Limb (tissue), 2 donors: ENCODE measurements at regions not wholly inside any gene's neighbourhood (a gene's known extent, or its start where the extent isn't known, plus 50 kb on each side); places are given as distances from the start of the nearest gene placed in this dataset.
"Not testable (repeated sequence)": the region's sequence is repeated elsewhere in the genome, so short reads cannot be mapped to it uniquely, and the experiment has no call there.

Source experiments
- DNase-seq, 2 donors: peaks; one replicate each; pipeline ENCODE4 v3.0.0-alpha.2; 2016; ENCODE audit errors: extremely low spot score in 2 of 2

- no peak for DNase-seq
Observed at GRCh38 chr3:197407053-197407452, 108.6 kb upstream of the DLG1 start.

- peak; percentile 60 to 80 for DNase-seq
Observed at GRCh38 chr3:197406266-197406665, 107.9 kb upstream of the DLG1 start.

GRCh38 chr3:197404754-197405153 lies 106.3 kb upstream of the DLG1 start:
- no peak for DNase-seq

- DNase-seq: no peak
Observed at GRCh38 chr3:197404030-197404429, 105.6 kb upstream of the DLG1 start.

- not testable (repeated sequence) for DNase-seq
Observed at GRCh38 chr3:197402401-197402800, 104.0 kb upstream of the DLG1 start.

GRCh38 chr3:197399486-197399885 lies 101.1 kb upstream of the DLG1 start:
- no peak for DNase-seq

GRCh38 chr3:197398286-197398878 lies 100.0 kb upstream of the DLG1 start:
- DNase-seq: no peak

GRCh38 chr3:197397838-197398237 lies 99.4 kb upstream of the DLG1 start:
- DNase-seq: no peak

GRCh38 chr3:197394464-197395321 lies 96.3 kb upstream of the DLG1 start:
- DNase-seq: no peak

- not testable (repeated sequence) for DNase-seq
Observed at GRCh38 chr3:197394126-197394463, 95.7 kb upstream of the DLG1 start.

- no peak for DNase-seq
Observed at GRCh38 chr3:197393711-197394110, 95.3 kb upstream of the DLG1 start.

GRCh38 chr3:197392961-197393360 lies 94.5 kb upstream of the DLG1 start:
- no peak for DNase-seq

- DNase-seq: no peak
Observed at GRCh38 chr3:197381371-197381770, 83.0 kb upstream of the DLG1 start.

GRCh38 chr3:197380786-197381185 lies 82.4 kb upstream of the DLG1 start:
- no peak for DNase-seq

- no peak for DNase-seq
Observed at GRCh38 chr3:197378985-197379718, 80.7 kb upstream of the DLG1 start.

- DNase-seq: no peak
Observed at GRCh38 chr3:197376735-197377555, 78.5 kb upstream of the DLG1 start.

GRCh38 chr3:197376020-197376419 lies 77.6 kb upstream of the DLG1 start:
- no peak for DNase-seq

GRCh38 chr3:197375001-197375441 lies 76.6 kb upstream of the DLG1 start:
- DNase-seq: no peak

GRCh38 chr3:197373096-197373495 lies 74.7 kb upstream of the DLG1 start:
- no peak for DNase-seq

- peak; percentile 57 to 90 for DNase-seq
Observed at GRCh38 chr3:197372047-197372661, 73.7 kb upstream of the DLG1 start.

GRCh38 chr3:197371591-197372046 lies 73.2 kb upstream of the DLG1 start:
- no peak for DNase-seq
